Ishikawa (cell line): ENCODE measurements at regions not wholly inside any gene's neighbourhood (a gene's known extent, or its start where the extent isn't known, plus 50 kb on each side); places are given as distances from the start of the nearest gene placed in this dataset.

Experiments used
- CEBPB ChIP-seq: IDR thresholded peaks from 2 replicates; pipeline ENCODE4 v1.6.1; 2012
- CREB1 ChIP-seq: IDR thresholded peaks from 2 replicates; pipeline ENCODE4 v1.6.1; 2012; ENCODE audit warnings: low read depth
- EGR1 ChIP-seq: IDR thresholded peaks from 2 replicates; pipeline ENCODE4 v1.6.1; 2012
- EP300 ChIP-seq: IDR thresholded peaks from 2 replicates; pipeline ENCODE4 v1.6.1; 2012; ENCODE audit warnings: borderline replicate concordance
- FOXM1 ChIP-seq: IDR thresholded peaks from 2 replicates; pipeline ENCODE4 v1.6.1; 2012; ENCODE audit warnings: low read depth, borderline replicate concordance
- NFIC ChIP-seq: IDR thresholded peaks from 2 replicates; pipeline ENCODE4 v1.6.1; 2012
- RAD21 ChIP-seq: IDR thresholded peaks from 2 replicates; pipeline ENCODE4 v1.6.1; 2012; ENCODE audit warnings: low read depth
- TAF1 ChIP-seq: IDR thresholded peaks from 2 replicates; pipeline ENCODE4 v1.6.1; 2012; ENCODE audit warnings: low read depth, mild to moderate bottlenecking
- TCF12 ChIP-seq: IDR thresholded peaks from 2 replicates; pipeline ENCODE4 v1.6.1; 2012; ENCODE audit warnings: low read depth
- TEAD4 ChIP-seq: IDR thresholded peaks from 2 replicates; pipeline ENCODE4 v1.6.1; 2012
- YY1 ChIP-seq: IDR thresholded peaks from 2 replicates; pipeline ENCODE4 v1.6.1; 2012; ENCODE audit warnings: low read depth
- ZBTB7A ChIP-seq: IDR thresholded peaks from 2 replicates; pipeline ENCODE4 v1.6.1; 2012; ENCODE audit warnings: low read depth
- TF ChIP-seq, protein P1 (sequence below): IDR thresholded peaks from 2 replicates; pipeline ENCODE4 v1.6.1; 2012; ENCODE audit warnings: low read depth, mild to moderate bottlenecking
- TF ChIP-seq, protein P2 (sequence below): IDR thresholded peaks from 2 replicates; pipeline ENCODE4 v1.6.1; 2012
- TF ChIP-seq, protein P3 (sequence below): IDR thresholded peaks from 2 replicates; pipeline ENCODE4 v1.6.1; 2012

DNA sequence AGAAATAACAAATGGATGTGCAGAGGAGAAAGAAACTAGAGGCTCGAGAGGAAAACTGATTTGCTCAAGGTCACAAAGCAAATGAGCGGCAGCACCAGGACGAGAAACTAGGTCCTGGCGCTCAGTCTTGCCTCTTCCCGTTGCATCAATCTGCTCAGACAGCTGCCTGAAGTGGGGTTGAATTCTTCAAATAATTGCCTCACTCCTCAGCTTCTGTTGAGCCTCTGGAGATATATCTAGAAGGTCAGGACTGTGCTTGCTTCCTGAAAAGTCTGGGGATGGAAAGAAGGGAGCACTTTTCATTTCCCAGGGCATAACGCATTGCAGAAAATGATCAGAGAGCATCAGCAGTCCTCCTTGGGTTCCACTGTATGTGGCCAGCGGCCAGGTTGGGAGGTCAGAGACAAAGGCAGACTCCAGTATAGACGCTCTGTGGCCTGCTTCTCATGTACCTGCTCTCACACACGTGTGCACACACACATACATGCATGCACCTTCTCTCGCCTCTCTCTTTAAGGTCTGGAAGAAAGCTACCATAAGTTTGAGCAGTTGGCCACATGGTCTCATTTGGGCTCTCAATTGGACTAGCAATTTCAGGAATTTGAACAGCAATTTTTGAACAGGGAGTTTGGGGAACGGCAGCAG lies 83.7 kb upstream of the DUSP5 start:
- TF ChIP-seq TEAD4 (peak; percentile 5; the same call in 1 of the 2 replicates), TAF1 (no peak)

DNA sequence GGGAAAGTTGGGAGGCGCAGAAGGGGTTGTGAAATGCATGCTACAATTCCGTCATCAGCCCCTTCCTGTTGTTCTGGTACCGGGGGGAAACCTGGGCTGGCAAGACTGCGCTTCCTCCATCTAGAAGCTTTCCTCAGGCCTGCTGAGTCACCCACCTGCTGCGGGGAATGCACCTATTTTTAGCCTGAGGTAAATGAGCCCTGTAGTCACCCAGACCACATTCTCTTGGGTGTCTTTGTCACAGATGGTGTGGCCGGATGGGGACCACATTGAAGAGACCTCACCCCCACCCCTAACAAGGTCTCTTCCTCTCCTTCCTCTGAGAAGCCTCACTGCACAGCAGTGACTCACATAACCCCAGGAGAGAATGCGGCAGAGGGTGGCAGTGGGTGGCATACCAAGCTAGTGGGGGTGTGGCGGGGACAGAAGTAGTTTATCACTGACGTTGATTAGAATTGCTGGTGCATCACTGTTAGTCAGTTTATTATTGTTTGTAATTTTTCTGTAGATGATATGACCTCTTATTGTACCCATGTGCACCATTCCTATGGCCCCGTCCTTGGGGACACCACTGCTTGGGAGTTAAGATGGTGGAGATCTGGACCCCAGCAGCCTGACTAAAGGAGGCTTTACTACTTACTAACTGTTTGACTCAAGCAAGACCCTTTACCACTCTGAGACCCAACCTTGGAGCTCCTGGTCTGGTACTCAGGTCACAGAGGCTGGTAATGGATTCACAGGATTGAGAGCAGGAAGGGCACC lies 83.0 kb upstream of the DUSP5 start:
- peak; percentile 85 for TF ChIP-seq EP300
- peak; percentile 89 for TF ChIP-seq TEAD4
- TF ChIP-seq ZBTB7A = peak; percentile 89
- TF ChIP-seq CREB1 = 0 out of 2 replicates have a peak, but pooled peaks have one; percentile 27
- peak; percentile 62 for TF ChIP-seq EGR1
- TF ChIP-seq CEBPB = 0 out of 2 replicates have a peak, but pooled peaks have one; percentile 2
- no peak for TF ChIP-seq YY1
- TF ChIP-seq NFIC = peak; percentile 69; the same call in 1 of the 2 replicates
- TF ChIP-seq TAF1 = no peak
- peak; percentile 24; the same call in 1 of the 2 replicates for TF ChIP-seq RAD21
- peak; percentile 75 for TF ChIP-seq FOXM1
- TF ChIP-seq, protein P1, sequence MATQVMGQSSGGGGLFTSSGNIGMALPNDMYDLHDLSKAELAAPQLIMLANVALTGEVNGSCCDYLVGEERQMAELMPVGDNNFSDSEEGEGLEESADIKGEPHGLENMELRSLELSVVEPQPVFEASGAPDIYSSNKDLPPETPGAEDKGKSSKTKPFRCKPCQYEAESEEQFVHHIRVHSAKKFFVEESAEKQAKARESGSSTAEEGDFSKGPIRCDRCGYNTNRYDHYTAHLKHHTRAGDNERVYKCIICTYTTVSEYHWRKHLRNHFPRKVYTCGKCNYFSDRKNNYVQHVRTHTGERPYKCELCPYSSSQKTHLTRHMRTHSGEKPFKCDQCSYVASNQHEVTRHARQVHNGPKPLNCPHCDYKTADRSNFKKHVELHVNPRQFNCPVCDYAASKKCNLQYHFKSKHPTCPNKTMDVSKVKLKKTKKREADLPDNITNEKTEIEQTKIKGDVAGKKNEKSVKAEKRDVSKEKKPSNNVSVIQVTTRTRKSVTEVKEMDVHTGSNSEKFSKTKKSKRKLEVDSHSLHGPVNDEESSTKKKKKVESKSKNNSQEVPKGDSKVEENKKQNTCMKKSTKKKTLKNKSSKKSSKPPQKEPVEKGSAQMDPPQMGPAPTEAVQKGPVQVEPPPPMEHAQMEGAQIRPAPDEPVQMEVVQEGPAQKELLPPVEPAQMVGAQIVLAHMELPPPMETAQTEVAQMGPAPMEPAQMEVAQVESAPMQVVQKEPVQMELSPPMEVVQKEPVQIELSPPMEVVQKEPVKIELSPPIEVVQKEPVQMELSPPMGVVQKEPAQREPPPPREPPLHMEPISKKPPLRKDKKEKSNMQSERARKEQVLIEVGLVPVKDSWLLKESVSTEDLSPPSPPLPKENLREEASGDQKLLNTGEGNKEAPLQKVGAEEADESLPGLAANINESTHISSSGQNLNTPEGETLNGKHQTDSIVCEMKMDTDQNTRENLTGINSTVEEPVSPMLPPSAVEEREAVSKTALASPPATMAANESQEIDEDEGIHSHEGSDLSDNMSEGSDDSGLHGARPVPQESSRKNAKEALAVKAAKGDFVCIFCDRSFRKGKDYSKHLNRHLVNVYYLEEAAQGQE = no peak
- TF ChIP-seq, protein P2, sequence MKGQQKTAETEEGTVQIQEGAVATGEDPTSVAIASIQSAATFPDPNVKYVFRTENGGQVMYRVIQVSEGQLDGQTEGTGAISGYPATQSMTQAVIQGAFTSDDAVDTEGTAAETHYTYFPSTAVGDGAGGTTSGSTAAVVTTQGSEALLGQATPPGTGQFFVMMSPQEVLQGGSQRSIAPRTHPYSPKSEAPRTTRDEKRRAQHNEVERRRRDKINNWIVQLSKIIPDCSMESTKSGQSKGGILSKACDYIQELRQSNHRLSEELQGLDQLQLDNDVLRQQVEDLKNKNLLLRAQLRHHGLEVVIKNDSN = peak; percentile 21; the same call in 1 of the 2 replicates
- TF ChIP-seq, protein P3, sequence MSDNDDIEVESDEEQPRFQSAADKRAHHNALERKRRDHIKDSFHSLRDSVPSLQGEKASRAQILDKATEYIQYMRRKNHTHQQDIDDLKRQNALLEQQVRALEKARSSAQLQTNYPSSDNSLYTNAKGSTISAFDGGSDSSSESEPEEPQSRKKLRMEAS = peak; percentile 59

DNA sequence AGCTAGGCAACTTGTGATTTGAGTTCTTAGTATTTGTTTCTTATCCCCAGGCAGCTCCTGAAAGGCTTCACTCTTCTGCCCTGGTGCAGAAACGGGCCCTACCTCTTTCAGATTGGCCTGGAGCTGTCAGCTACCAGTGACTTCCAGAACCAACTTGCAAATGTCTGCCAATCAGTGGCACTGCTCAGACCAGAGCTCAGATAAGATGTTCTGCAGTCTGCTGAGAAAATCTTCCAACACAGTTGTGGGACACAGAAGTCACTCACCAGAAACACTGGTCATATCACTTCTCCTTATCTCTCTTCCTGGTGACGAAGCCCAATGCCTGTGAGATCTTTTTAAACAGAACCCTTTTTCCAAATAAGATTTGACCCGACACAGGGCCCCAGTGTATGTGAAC lies 81.9 kb upstream of the DUSP5 start:
- TF ChIP-seq, protein P2 = no peak
- TF ChIP-seq TCF12 = no peak
- no peak for TF ChIP-seq NFIC

DNA sequence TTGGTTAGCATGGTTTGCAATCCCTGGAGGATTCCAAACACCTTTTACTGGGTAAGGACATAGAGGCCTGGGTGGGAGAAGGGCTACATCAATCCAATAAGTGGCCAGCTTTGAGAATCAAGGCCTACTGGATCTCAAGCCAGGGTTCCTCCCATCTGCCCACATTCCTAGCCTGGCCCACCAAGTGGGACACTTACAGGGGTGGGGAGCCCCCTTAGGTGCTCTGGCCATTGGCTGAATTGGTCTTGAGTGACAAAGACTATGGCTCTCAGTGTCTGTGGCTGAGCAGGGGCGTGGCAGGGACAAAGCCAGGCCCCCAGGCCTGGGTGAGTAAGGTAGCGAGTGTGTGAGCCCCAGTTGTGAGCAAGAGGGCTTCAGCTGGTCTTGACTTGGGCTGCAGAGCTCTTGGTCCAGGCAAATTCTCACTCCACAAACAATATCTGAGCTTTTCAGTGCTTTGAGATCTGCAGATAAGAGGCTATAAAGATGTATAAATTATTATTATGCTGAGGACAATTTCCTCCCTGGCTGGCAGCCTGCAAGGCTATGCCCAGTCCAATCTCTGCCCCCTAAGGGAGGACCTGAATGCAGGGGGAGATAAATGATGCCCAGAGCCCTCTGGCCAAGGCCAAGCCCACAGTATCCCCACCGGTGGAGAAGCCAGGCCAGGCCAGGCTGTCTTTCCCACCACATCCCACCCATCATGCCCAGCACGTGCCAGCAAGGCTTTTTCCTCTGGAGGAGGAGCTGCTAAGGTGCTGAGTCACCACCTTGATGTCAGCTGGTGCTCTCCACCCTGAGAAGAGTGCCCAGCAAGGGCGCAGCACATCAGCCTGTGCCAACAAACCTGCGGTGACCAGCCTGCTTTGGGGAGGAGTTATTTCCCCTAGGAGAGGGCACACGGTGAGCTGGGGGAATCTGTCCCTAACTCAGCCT lies 80.7 kb upstream of the DUSP5 start:
- TF ChIP-seq NFIC (peak; percentile 85), YY1 (no peak), TCF12 (peak; percentile 70)
- TF ChIP-seq, protein P3 = peak; percentile 98
- TF ChIP-seq, protein P2 = peak; percentile 66

DNA sequence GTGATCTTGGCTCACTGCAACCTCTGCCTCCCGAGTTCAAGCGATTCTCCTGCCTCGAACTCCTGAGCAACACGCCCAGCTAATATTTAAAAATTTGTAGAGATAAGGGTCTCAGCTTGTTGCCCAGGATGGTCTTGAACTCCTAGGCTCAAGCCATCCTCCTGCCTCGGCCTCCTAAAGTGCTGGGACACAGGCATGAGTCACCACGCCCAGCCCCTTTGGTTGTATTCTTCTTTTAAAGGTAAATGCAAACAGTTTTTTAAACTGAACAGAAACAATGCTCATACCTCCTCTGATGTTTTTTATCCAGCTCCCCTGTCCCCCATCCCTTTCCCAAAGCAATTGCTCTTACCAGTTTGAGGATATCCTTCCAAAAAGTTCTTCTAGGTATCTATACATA lies 79.5 kb upstream of the DUSP5 start:
- TF ChIP-seq, protein P2 = no peak
- no peak for TF ChIP-seq CREB1
- TF ChIP-seq EGR1 = no peak
- no peak for TF ChIP-seq TEAD4
- TF ChIP-seq, protein P1 = no peak
- TF ChIP-seq TCF12 = no peak
- TF ChIP-seq TAF1 = no peak
- no peak for TF ChIP-seq NFIC
- no peak for TF ChIP-seq EP300
- TF ChIP-seq CEBPB = no peak
- TF ChIP-seq ZBTB7A = no peak
- TF ChIP-seq, protein P3 = no peak
- TF ChIP-seq YY1 = no peak
- TF ChIP-seq RAD21 = no peak
